Left renal cortex interstitium (tissue), 4 donors: ENCODE measurements at regions not wholly inside any gene's neighbourhood (a gene's known extent, or its start where the extent isn't known, plus 50 kb on each side); places are given as distances from the start of the nearest gene placed in this dataset.
"Not testable (repeated sequence)": the region's sequence is repeated elsewhere in the genome, so short reads cannot be mapped to it uniquely, and the experiment has no call there.

Experiments
- DNase-seq, 4 donors: peaks; one replicate each; pipeline ENCODE4 v3.0.0-alpha.2; 2013; ENCODE audit warnings: low read depth in 4 of 4, low spot score in 2 of 4, missing footprints in 1 of 4

GRCh38 chr2:16053437-16054257, 113.3 kb downstream of the MYCN start:
- DNase-seq: no peak

GRCh38 chr2:16052571-16053052, 112.3 kb downstream of the MYCN start:
- not testable (repeated sequence) for DNase-seq

DNA sequence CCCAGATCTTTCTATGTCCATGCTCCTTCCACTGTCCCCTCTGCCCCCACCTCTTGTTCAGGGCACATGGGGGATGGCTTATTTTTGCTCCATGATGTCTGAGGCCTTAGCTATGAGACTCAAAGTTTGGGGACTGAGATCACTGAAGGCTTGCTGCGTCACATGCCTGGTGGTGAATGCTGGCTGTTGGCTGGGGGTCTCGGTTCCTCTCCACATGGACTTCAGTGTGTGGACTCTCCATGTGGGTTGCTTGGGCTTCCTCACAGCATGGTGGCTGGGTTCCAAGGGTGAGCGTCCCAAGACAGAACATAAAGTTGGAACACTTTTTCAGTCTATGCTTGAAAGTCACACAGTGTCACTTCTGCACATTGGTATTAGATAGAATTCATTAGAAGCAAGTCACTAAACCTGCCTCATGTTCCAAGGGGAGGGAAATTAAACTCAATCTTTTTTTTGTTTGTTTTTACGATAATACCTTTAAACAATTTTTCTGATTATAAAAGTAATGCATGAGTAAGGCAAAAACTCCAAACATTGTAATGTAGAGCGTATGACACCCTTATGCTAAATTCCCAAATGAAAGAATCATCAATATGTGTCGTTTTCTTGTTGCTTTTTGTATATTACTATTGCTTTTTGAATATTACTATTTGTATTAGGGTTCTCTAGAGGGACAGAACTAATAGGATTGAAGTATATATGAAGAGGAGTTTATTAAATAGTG, 111.7 kb downstream of the MYCN start:
- no peak for DNase-seq

GRCh38 chr2:16050908-16051489, 110.6 kb downstream of the MYCN start:
- no peak for DNase-seq

DNA sequence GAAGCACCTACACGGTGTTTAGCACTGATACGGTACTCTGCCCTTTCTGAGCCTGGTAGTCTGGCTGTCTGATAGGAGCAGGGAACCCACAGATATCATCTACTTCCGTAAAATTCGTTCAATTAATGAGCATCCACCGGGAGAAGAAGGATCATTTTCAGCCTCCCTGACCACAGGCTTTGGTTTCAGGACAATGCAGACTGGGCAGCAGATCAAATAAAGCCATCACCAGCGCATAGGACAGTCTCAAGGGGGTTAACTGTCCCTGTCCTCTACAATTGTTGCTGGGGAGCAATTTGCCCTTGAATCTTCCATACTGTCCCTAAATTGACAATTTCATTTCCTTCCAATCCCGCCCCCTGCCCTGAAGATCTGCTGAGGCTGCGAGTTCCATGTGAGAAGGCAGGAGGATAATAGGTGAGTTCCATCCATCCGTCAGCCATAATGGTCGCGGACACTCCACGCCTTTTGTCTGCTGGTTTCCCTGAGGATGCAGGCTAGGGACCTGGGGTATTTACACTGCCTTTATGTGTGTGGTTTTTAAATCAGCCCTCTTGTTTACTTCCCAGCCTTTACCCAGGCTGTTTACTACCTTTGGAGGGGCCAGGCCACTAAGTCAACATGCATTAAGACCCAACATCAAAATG, 110.0 kb downstream of the MYCN start:
- DNase-seq: no peak

DNA sequence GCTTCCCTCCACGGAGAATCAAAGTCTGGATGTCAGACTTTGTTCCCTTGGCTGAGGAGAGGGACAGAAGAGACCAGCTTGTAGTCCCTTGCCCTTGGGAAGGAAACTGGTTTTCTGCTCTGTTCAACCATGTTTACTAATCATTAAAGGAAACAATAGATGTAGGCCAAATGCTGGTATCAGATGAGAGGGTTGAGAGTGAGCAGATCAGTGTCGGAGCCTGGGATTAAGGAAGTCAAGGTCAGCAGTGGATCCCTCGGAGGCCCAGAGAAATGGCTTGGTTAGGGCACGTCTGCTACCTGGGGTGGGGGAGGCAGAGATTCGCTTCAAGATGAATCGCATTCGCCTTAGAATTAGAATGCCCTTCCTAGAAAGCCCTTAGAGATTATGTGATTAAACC, 109.1 kb downstream of the MYCN start:
- DNase-seq: no peak

- DNase-seq: no peak
Measured at GRCh38 chr2:16048466-16048865, 108.1 kb downstream of the MYCN start.

GRCh38 chr2:16047701-16048100, 107.4 kb downstream of the MYCN start:
- DNase-seq: no peak

GRCh38 chr2:16046649-16047048, 106.3 kb downstream of the MYCN start:
- DNase-seq: no peak

- no peak for DNase-seq
Measured at GRCh38 chr2:16045653-16046352, 105.5 kb downstream of the MYCN start.

DNA sequence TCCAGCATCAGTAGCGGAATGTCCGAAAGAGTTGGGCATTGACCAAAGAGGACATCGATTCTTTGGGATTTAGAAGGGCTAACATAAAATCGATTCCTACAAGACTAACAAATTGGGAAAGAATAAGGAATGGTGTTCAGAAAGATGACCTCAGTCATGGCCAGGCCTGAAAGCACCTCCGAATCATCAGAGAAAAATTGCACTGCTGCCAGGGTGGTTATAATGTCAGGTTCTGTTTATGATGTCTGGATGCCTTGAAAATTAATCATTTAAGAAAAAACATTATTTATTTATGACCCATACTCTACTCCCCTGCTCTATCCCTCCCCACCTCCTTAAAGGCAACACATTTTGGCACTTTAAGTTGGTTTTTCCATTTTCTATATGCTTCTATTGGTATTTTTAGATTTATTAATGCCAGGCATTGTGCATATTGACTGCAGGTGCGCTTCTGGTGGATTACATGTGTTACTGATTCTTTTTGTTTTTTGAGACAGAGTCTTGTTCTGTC, 104.7 kb downstream of the MYCN start:
- no peak for DNase-seq

DNA sequence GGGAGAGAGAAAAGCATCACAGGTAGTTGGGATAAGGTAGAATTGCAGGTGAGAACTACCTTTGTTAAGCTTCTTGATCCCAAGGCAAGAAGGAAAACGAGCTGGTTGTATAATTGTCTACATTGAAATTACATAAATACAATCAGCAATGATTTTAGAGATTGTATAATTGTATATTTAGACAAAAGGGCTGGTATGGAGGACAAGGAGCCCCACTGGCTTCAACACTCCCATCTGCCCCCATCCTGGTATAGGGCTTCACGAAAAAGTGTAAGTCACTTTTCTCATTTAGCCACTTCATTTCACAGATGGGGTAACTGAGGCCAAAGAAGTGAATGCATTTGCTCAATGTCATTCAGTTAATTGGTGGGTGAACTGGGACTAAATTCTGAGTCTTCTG, 103.3 kb downstream of the MYCN start:
- no peak for DNase-seq

DNA sequence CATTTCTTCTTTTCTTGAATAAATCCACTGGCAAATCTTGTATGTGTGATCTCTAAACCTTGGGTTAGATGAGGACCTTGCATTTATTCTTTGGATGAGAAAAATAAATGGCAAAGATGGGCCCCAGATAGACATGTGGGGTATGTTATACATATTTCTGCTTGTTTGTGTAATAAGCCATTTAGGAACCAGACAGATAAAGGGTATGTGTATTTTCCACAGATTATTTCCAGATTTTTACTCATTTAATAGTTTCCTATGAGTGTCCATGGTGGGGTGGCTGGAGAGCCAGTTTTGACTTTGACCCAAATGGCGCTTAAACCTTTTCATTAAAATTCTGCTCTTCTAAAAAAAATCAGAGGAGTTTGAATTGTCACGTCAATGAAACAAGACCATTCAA, 102.8 kb downstream of the MYCN start:
- no peak for DNase-seq

GRCh38 chr2:16042201-16042700, 101.9 kb downstream of the MYCN start:
- no peak for DNase-seq

DNA sequence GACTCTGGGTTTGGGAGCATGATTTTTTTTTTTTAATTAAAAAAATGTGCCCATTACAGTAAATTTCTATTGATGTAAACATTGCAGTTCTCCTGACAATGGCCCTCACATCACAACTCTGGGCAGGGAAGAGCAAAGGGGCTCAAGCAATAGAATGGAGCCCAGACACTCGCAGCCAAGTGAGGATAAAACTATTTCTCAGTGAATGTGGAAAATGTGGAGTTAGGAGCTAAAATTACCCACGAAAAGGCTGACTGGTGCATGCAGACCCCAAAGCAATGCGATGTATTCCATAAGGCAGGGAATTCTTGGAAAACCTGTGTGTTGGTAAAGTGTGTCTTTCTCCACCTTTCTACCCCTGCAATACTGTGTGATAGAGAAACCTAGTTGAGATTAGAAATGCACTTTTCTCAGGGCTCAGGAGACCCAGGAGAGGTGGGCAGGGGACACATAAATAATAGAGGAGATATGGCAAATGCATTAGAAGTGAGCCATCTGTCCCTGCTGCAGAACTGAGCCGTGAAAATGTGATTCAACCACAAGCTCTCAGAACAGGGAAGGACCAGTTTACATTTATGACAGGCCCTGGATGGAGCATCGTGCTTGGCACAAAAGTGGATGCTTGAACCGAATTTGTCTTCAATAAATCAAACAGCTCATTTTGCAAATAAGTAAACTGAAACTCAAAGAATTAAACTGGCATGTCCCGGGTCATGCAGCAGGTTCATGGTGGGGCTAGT, 100.1 kb downstream of the MYCN start:
- no peak for DNase-seq

- DNase-seq: no peak
Measured at GRCh38 chr2:16039823-16040222, 99.5 kb downstream of the MYCN start.

DNA sequence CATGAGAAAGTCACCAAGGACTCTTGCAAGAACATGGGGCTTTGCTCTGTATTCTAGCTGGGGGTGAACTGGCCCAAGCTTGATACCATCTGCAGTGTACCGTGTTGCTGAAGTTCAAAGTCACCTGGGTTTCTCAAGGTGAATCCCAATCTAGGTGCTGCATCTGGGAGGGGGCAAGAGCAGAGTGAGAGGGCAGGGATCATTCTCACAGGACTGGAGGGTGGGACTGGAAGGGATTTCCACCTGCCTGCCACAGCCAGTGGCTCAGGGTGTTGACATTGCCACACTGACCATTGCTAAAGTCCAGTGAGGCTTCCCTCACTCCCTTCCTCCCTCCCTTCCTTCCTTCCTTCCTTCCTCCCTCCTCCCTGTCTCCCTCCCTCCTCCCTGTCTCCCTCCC, 98.7 kb downstream of the MYCN start:
- DNase-seq: no peak

GRCh38 chr2:16038621-16039020, 98.3 kb downstream of the MYCN start:
- DNase-seq: peak in 3 of 4 donors; percentile 39 to 50 (median 50)

GRCh38 chr2:16037808-16038457, 97.6 kb downstream of the MYCN start:
- peak in 3 of 4 donors; percentile 39 to 64 (median 40) for DNase-seq
